Thyroid gland (tissue), 4 donors: ENCODE measurements at regions not wholly inside any gene's neighbourhood (a gene's known extent, or its start where the extent isn't known, plus 50 kb on each side); places are given as distances from the start of the nearest gene placed in this dataset.
"Not testable (repeated sequence)": the region's sequence is repeated elsewhere in the genome, so short reads cannot be mapped to it uniquely, and the experiment has no call there.

Source experiments
- DNase-seq, 2 donors: peaks; one replicate each; pipeline ENCODE4 v3.0.0-alpha.2; 2019
- H3K27ac ChIP-seq, 3 donors: fragments of 200-600 bp; sonication (generic); 1 replicate in 2 of 3; 2 replicates in 1 of 3; pipeline ENCODE4 v1.5.1; 2016 to 2019; ENCODE audit warnings: mild to moderate bottlenecking in 1 of 3, moderate library complexity in 1 of 3
- H3K27me3 ChIP-seq: fragments of 200-600 bp; sonication (generic); one replicate; pipeline ENCODE4 v1.5.1; 2019
- H3K36me3 ChIP-seq, 2 donors: fragments of 200-600 bp; sonication (generic); one replicate each; pipeline ENCODE4 v1.5.1; 2016 to 2019
- H3K4me1 ChIP-seq, 2 donors: fragments of 200-600 bp; sonication (generic); one replicate each; pipeline ENCODE4 v1.5.1; 2017 to 2019
- H3K4me3 ChIP-seq, 3 donors: fragments of 200-600 bp; sonication (generic); replicated peaks in 1 of 3; 1 replicate in 2 of 3; 2 replicates in 1 of 3; pipeline ENCODE4 v1.5.1; 2016; ENCODE audit warnings: mild to moderate bottlenecking in 1 of 3
- H3K9me3 ChIP-seq: fragments of 200-600 bp; sonication (generic); one replicate; pipeline ENCODE4 v1.5.1; 2017
- POLR2A ChIP-seq, 2 donors: fragments of 450-650 bp; IDR thresholded peaks; one replicate each; pipeline ENCODE4 v1.6.1; 2017; ENCODE audit warnings: antibody characterized with exemption in 2 of 2, mild to moderate bottlenecking in 2 of 2, moderate library complexity in 1 of 2
- WGBS, 2 donors: methylation state at CpG; one replicate each; pipeline ENCODE4 v1.1.5; 2017; 5-methylcytosine and 5-hydroxymethylcytosine counted together
- intact Hi-C: fragments of 100-400 bp; cut with DNase I; formaldehyde crosslinking; loops from one replicate; pipeline ENCODE4 v1.15.1; 2023
- TF ChIP-seq, protein P1 (sequence below), 6 experiments: fragments of 200-600 bp in 3 of 6; fragments of 450-650 bp in 3 of 6; sonication (generic) in 3 of 6; IDR thresholded peaks; one replicate each; pipeline ENCODE4 v1.5.1; 2016 to 2019; ENCODE audit warnings: antibody characterized with exemption in 6 of 6, mild to moderate bottlenecking in 2 of 6, inconsistent platforms in 1 of 6, moderate library complexity in 1 of 6

DNA sequence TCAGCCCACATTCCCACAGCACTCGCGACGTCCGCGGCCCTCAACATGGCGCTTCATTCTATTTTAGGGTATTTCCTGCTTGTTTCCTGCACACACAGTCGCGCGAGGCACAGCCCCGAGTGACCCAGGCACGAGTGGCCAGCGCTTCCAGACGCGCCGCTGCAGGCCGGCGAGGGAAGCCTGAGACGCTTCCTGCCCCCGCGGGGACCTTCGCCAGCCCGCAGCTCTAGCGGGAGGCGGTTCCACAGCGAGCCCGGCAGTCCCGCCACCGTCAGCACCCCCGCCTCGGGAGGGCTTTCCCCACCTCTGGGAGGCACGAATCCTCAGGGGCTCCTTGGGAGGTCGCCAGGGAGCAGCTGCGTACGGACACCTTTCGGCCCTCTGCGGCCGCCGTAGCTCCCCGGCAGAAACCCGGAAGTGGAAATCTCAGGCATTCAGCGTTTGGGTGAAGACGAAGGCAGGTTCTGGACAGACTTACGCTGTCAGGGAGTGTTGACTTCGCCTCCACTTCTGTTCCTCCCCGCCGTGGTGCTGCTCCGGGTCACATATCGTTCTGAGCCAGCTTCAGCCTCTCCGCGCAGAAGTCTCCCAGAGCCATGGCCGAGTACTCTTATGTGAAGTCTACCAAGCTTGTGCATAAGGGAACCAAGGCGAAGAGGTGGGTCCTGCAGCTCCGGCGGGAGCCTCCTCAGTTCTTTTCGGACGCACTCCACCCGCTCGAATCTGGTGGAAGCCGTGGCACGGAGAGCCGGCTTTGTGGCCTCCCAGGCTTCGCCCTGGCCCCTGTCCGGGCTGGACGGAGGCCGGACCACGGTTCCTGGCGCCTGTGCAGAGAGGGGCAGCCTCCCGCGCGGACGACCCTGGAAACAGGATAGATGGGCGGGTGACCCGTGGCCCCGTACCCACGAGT, 2925.9 kb upstream of the OR11H1 start:
- H3K9me3 ChIP-seq: no peaks in the 10 kb centered on the region
- H3K4me3 ChIP-seq: no peak overlapping the region
- DNase-seq: no peak
- WGBS, 2 donors: 59 to 64% methylated on average over 74 to 75 of the region's 75 CpGs
- H3K27me3 ChIP-seq: no peaks in the 10 kb centered on the region
- no peak for TF ChIP-seq POLR2A (IDR thresholded peaks at IDR 0.05)
- TF ChIP-seq, protein P1, sequence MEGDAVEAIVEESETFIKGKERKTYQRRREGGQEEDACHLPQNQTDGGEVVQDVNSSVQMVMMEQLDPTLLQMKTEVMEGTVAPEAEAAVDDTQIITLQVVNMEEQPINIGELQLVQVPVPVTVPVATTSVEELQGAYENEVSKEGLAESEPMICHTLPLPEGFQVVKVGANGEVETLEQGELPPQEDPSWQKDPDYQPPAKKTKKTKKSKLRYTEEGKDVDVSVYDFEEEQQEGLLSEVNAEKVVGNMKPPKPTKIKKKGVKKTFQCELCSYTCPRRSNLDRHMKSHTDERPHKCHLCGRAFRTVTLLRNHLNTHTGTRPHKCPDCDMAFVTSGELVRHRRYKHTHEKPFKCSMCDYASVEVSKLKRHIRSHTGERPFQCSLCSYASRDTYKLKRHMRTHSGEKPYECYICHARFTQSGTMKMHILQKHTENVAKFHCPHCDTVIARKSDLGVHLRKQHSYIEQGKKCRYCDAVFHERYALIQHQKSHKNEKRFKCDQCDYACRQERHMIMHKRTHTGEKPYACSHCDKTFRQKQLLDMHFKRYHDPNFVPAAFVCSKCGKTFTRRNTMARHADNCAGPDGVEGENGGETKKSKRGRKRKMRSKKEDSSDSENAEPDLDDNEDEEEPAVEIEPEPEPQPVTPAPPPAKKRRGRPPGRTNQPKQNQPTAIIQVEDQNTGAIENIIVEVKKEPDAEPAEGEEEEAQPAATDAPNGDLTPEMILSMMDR (IDR thresholded peaks at IDR 0.05): no peak
- intact Hi-C loops: no loop called here
- H3K36me3 ChIP-seq: no peaks in the 10 kb centered on the region
- H3K27ac ChIP-seq: no peak overlapping the region
- H3K4me1 ChIP-seq: no peaks in the 10 kb centered on the region

DNA sequence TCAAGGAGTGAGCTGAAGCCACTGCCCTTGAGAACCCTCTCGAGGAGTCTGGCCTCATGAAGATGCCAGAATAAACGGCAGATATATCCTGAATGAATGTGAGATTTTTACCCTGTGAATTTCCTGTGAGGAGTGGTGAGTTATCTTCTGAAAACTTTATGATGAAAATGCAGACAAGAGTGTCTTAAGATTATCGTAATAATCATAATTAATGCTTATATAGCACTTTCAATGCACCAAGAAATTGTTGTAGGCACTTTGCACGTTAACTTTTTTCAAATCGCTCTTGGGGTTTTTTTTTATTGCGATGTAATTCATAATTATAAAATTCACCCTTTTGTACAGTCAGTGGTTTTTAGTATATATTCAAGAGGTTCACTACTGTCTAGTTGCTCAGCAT, 2924.6 kb upstream of the OR11H1 start:
- intact Hi-C loops, DNase-seq: not testable (repeated sequence)

DNA sequence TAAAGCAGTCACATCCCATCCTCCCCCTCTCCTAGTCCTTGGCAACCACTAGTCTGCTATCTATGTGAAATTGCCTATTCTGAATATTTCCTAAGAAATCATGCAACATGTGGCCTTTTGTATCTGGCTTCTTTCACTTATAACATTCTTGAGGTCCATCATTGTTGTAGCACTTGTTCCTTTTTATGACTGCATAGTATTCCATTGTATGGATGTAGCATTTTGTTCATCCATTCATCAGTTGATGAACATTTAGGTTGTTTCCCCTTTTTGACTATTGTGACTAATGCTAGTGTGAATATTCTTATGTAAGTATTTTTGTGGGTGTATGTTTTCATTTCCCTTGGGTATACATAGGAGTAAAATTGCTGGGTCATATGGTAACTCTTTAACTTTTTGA, 2924.2 kb upstream of the OR11H1 start:
- H3K36me3 ChIP-seq, H3K4me1 ChIP-seq, H3K9me3 ChIP-seq, intact Hi-C loops, H3K27ac ChIP-seq, DNase-seq, H3K4me3 ChIP-seq, H3K27me3 ChIP-seq: not testable (repeated sequence)

More for the DNA sequence above, 2924.6 kb upstream of the OR11H1 start:
- H3K27me3 ChIP-seq, H3K4me3 ChIP-seq, H3K4me1 ChIP-seq, H3K27ac ChIP-seq, H3K9me3 ChIP-seq, H3K36me3 ChIP-seq: not testable (repeated sequence)
- 64 to 66% methylated on average over 6 of the region's 6 CpGs for WGBS, 2 donors

DNA sequence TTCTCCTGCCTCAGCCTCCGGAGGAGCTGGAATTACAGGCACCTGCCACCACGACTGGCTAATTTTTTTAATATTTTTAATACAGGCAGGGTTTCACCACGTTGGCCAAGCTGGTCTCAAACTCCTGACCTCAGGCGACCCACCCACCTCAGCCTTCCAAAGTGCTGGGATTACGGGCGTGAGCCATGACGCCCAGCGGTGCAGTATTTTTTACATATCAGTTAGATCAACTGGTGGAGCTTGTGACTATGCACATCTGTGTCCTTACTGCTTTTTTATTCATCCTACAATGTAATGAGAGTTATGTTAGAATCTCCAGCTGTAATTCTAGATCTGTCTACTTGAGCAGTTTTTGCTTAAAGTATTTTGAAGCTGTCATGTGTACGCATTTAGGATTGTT, 2919.5 kb upstream of the OR11H1 start:
- WGBS, 2 donors: 73 to 78% methylated on average over 9 of the region's 9 CpGs
- H3K27me3 ChIP-seq, H3K4me1 ChIP-seq, H3K27ac ChIP-seq, H3K4me3 ChIP-seq, intact Hi-C loops, DNase-seq, H3K36me3 ChIP-seq, H3K9me3 ChIP-seq: not testable (repeated sequence)

DNA sequence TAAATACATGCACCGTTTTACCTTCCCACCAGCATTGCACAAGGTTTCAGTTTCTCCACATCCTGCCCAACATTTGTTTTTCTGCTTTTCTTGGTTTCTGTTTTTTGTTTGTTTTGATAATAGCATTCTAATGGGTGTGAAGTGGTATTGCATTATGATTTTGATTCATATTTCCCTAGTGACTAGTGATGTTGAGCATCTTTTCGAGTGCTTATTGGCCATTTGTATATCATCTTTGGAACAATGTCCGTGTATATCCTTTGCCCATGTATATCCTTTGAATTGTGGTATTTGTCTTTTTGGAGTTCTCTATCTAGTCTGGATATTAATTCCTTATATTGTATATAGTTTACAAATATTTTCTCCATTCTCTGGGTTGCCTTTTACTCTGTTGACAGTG, 2914.8 kb upstream of the OR11H1 start:
- intact Hi-C loops: no loop called here
- TF ChIP-seq, protein P1 (IDR thresholded peaks at IDR 0.05): no peak
- TF ChIP-seq POLR2A (IDR thresholded peaks at IDR 0.05): no peak
- WGBS, 2 donors: 48 to 65% methylated on average over 3 of the region's 3 CpGs

DNA sequence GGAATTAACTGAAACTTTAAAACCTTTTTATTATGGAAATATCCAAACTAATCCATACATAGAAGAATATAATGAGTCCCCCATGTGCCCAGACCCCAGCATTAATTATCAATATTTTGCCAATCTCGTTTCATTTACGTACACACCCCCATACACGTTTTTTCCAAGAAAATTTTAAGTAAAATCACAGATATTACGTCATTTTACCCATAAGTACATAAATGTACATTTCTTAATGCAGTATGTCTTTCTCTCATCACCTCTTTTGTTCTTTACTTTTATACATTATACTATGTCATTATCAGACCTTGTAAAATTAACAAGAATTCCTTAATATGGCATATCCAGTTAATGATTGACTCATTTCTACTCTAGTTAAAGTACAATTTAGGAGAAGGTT, 2914.1 kb upstream of the OR11H1 start:
- H3K27ac ChIP-seq, H3K27me3 ChIP-seq, DNase-seq, H3K36me3 ChIP-seq, H3K4me1 ChIP-seq, H3K4me3 ChIP-seq, H3K9me3 ChIP-seq, intact Hi-C loops: not testable (repeated sequence)
- 40 to 42% methylated on average over 4 of the region's 4 CpGs for WGBS, 2 donors

More for the DNA sequence above, 2914.8 kb upstream of the OR11H1 start:
- no peaks in the 10 kb centered on the region for H3K27me3 ChIP-seq
- no peak overlapping the region for H3K27ac ChIP-seq
- no peak for DNase-seq
- no peaks in the 10 kb centered on the region for H3K4me1 ChIP-seq
- H3K4me3 ChIP-seq: no peak overlapping the region
- no peaks in the 10 kb centered on the region for H3K36me3 ChIP-seq
- no peaks in the 10 kb centered on the region for H3K9me3 ChIP-seq

DNA sequence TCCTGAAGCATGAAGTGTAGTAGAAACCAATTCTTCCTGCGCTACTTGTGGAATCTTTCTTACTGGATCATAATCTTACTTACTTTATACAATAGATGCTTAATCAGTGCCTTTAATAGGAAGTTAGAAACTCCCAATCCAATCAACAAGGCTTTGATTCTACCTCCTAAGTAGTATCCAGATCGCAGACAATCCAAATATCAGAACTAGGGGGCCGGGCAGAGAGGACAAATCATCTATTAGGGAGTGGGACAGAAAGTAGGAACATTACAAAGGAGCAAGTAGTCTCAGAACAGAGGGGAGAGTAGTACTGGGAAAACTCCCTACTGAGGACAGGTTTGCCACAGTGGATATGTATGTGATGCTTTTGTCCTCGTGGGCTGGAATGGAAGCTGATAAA, 2901.1 kb upstream of the OR11H1 start:
- intact Hi-C loops: not testable (repeated sequence)
- WGBS, 2 donors: 55% methylated on average over 4 of the region's 4 CpGs

DNA sequence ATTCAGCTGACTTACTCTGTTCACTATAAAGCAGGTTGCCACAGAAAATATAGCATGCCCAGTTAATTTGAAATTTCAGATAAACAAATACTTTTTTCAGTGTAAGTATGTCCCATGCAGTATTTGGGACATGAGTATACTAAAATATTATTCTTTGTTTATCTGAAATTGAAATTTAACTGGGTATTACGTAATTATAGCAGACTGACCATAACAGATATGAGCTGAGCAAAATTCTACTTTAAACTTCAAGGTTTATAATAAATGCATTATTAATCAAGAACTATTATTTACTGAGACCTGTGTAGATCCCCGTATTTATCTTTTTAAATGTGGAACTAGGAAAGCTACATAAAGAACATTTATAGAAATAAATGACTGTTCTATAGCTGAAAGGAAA, 2898.2 kb upstream of the OR11H1 start:
- H3K27me3 ChIP-seq, H3K27ac ChIP-seq, DNase-seq, H3K36me3 ChIP-seq, intact Hi-C loops, H3K4me1 ChIP-seq, H3K4me3 ChIP-seq, H3K9me3 ChIP-seq: not testable (repeated sequence)
- WGBS, 2 donors: 39 to 40% methylated on average over 2 of the region's 2 CpGs

More for the DNA sequence above, 2901.1 kb upstream of the OR11H1 start:
- not testable (repeated sequence) for H3K4me3 ChIP-seq, H3K27ac ChIP-seq, H3K27me3 ChIP-seq, DNase-seq, H3K36me3 ChIP-seq, H3K4me1 ChIP-seq, H3K9me3 ChIP-seq

DNA sequence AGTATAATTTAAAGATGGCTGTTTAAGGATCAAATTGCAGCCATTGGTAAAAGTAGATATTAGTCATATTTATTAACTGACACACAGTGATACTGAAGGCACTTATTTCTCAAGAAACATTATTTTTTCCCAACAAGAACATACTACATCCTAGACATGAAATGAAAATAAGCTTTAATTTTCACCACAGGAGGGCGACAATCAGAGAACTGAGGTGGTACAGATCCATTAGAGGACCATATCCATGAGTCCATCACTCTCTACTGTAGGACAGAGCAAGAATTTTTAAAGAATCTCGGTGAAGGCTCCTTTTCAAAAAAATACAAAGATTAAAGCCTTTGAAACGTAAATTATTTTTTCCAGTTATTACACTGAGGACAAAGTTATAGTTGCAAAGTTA, 2897.0 kb upstream of the OR11H1 start:
- H3K27ac ChIP-seq, H3K36me3 ChIP-seq, DNase-seq, H3K9me3 ChIP-seq, intact Hi-C loops, H3K4me1 ChIP-seq, H3K27me3 ChIP-seq, H3K4me3 ChIP-seq: not testable (repeated sequence)
- 29 to 33% methylated on average over 3 of the region's 3 CpGs for WGBS, 2 donors

DNA sequence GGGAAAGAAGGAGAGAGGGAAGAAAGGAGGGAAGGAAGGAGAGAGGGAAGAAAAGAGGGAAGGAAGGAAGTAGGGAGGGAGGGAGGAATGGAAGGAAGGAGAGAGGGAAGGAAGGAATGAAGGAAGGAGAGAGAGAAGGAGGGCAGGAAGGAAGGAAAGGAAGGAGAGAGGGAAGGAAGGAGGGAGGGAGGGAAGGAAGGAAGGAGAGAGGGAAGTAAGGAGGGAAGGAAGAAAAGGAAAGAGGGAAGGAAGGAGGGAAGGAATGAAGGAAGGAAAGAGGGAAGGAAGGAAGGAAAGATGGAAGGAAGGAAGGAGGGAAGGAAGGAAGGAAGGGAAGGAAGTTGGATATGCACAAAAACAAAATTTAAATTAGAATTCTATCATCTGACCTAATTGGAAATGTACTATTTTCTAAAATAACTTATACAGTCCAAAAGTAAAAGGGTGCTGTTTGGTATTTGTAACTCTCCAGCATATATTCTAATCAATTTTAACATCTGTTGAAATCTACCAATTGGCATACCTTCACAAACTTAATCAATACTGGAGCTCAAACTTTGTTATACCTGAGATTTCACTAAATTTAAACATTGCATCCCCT, 2890.3 kb upstream of the OR11H1 start:
- DNase-seq, H3K9me3 ChIP-seq, intact Hi-C loops, H3K27me3 ChIP-seq, H3K4me3 ChIP-seq, H3K27ac ChIP-seq, H3K36me3 ChIP-seq, H3K4me1 ChIP-seq: not testable (repeated sequence)

DNA sequence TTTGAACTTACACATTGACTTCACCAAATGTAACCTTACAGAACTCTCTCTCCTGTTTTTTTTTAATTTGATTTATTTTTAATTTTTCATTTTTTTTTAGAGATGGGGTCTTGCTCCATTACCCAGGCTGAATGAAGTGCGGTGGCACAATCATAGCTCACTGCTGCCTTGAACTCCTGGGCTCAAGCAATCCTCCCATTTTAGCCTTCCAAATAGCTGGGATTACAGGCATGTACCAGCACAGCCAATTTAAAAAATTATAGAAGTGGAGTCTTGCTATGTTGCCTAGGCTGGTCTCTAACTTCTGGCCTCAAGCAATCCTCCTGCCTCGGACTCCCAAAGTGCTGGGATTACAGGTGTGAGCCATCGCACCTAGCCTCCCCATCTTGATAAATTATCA, 2889.7 kb upstream of the OR11H1 start:
- H3K9me3 ChIP-seq, intact Hi-C loops, H3K4me3 ChIP-seq, H3K36me3 ChIP-seq, DNase-seq, H3K4me1 ChIP-seq, H3K27ac ChIP-seq, H3K27me3 ChIP-seq: not testable (repeated sequence)
- WGBS, 2 donors: 78 to 79% methylated on average over 3 of the region's 3 CpGs
